Esophagus muscularis mucosa (tissue), 3 donors: ENCODE measurements at regions not wholly inside any gene's neighbourhood (a gene's known extent, or its start where the extent isn't known, plus 50 kb on each side); places are given as distances from the start of the nearest gene placed in this dataset.

Experiments
- CTCF ChIP-seq, 3 experiments: fragments of 200-600 bp in 2 of 3; fragments of 450-650 bp in 1 of 3; sonication (generic) in 2 of 3; IDR thresholded peaks; one replicate each; pipeline ENCODE4 v1.5.1; 2017 to 2019; ENCODE audit warnings: antibody characterized with exemption in 3 of 3, mild to moderate bottlenecking in 2 of 3, moderate library complexity in 1 of 3
- EP300 ChIP-seq: sonication (generic); formaldehyde crosslinking; IDR thresholded peaks from one replicate; pipeline ENCODE4 v1.6.1; 2017; ENCODE audit warnings: antibody characterized with exemption

DNA sequence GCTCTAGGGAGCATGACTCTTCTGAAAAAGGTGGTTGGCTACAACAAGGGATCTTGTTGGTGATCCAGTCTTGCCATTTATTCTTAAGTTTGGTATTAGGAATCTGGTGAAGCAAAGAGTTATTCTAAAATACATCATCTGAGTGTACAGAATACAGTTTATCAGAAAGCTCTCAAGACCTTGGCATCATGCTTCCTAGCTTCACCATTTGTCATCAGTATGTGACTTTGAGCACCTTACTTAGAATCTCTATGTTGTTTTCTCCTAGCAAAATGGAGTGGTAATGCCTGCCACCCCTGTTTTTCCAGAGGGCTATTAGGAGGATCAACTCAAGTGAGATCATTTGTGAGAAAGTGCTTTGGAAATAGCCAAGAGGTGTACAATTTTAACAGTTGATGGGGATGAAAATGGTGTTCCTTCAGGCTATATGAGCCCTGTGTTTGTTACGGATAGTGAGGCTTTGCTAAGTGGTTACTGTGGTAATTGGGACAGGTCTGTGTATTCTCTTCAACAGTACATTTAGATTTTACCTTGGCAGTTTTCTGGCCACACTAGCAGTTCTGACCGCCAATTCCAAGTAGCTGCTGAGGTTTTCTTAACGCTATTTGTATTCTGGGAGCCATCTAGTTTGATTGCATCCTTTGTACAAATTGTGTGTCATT, 120.5 kb downstream of the DISP1 start:
- TF ChIP-seq CTCF (IDR thresholded peaks at IDR 0.05) (no peak), EP300 (no peak)
